GM18508 (cell line): ENCODE measurements at regions not wholly inside any gene's neighbourhood (a gene's known extent, or its start where the extent isn't known, plus 50 kb on each side); places are given as distances from the start of the nearest gene placed in this dataset.
A peak's percentile ranks its signal among the peaks of the same experiment; 100 is the strongest.
"Not testable (repeated sequence)": the region's sequence is repeated elsewhere in the genome, so short reads cannot be mapped to it uniquely, and the experiment has no call there.

Experiments used
- ATAC-seq: cut with Tn5 transposase; IDR thresholded peaks from one replicate; pipeline ENCODE4 v1.9.1; 2021; ENCODE audit warnings: moderate number of reproducible peaks; ENCODE audit not compliant: insufficient read depth, unreplicated experiment

DNA sequence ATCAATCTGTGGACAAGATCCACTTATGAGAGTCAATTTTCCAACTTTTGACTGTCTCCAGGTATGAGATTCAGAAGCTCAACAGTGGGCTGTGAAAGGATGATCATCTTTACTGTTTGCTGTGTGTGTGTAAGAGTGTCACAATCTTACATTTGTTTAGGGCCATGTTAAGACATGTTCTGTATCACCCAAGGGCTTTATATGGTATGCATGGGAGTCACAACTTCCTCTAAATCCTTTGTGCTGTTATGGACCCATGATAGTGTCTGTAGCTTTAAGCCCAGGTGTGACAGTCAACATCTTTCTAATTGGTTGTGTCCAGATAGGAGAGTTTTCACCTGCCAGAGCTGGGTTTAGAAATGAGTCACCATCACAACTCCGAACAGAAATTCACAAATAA is 70.2 kb downstream of the ZNF726 start:
- ATAC-seq, result not testable (repeated sequence)

GRCh38 chr19:23986623-23987022 is 71.9 kb downstream of the ZNF726 start:
- ATAC-seq, result no peak

DNA sequence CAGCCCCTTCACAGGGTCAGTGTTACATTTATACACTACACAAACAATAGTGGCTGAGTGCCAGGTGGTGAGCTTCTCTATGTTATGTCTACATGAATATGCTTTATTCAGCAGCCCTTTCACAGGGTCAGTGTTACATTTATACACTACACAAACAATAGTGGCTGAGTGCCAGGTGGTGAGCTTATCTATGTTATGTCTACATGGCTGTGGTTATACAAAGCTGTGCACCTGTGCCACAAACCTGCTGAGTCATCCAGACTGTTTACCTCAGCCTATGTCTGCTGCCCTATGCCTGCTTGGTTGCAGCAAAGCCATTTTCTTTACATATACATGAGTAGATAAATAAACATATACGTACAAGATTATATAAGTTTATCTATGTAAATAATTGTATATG is 76.5 kb downstream of the ZNF726 start:
- no peak for ATAC-seq

GRCh38 chr19:23992348-23992747 is 77.7 kb downstream of the ZNF726 start:
- ATAC-seq, result no peak

GRCh38 chr19:23993440-23993839 is 78.8 kb downstream of the ZNF726 start:
- no peak for ATAC-seq

- ATAC-seq, result no peak
Measured at GRCh38 chr19:23996549-23996948, 81.9 kb downstream of the ZNF726 start.

DNA sequence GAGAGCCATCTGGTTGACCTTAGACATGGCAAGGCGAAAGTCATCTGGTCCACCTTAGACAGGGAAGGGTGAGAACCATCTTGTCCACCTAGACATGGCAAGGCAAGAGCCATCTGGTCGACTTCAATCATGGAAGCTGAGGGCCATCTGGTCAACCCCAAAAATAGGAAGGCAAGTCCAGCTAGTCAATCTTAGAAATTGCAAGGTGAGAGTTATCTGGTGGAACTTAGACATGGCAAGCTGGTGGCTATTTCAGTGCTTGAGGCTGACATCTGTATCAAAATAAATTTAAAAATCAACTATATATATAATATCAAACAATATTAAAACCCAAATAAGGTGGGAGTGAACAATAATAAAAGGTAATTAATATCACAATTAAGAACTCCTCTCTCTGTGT is 83.9 kb downstream of the ZNF726 start:
- no peak for ATAC-seq

DNA sequence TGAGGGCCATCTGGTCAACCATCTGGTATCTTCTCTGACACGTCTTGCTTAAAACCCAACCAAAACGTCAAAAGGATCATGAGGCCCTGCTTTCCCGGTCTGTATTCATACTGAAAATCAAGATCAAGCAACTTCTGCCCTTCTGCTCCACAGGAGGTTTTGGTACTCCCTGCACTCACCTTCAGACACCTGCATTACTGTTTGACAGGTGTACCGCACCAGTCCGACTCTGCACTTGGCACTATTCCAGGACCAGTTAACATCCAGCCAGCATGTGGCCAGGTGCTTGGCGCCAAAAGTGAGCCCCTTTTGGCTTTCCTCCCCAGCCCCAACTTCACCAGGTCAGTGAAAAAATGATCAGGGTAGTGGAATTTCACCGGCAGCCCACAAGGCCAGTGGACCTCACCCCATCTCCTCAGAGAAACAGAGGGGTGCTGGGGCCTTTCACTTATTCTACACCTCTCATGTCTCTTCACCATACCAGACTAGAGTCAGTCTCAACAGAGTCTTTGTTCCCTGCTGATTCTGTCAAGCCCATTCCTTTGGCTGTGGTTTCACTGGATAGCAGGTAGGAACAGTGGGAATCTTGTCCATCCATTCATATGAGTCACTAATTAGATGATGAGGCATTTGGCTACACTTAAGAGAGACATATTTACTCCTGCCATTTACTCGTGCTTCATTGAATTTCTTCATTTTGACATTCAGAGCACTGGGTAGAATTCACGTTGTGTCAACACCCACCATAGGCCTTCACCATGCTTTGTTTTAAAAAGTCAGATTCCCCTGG is 85.3 kb downstream of the ZNF726 start:
- ATAC-seq, result no peak

DNA sequence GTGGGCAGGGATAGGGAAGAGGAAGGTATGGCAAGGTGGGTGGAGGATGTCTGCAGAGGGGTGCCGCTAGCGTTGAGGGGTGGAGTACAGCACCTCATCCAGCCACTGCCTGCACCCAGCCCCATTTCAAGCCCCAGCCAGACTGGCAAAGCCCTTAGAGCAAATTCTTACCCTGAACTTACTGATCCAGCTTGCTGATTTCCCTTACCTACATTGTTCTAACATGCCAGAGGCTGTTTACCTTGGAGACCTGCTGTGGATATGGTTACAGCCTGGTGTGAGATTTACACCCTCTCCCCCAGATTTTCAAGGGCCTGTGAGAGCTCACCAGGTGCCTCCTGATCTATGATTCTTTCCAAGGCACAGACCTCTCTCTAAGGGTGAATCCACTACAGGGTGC is 86.0 kb downstream of the ZNF726 start:
- no peak for ATAC-seq

DNA sequence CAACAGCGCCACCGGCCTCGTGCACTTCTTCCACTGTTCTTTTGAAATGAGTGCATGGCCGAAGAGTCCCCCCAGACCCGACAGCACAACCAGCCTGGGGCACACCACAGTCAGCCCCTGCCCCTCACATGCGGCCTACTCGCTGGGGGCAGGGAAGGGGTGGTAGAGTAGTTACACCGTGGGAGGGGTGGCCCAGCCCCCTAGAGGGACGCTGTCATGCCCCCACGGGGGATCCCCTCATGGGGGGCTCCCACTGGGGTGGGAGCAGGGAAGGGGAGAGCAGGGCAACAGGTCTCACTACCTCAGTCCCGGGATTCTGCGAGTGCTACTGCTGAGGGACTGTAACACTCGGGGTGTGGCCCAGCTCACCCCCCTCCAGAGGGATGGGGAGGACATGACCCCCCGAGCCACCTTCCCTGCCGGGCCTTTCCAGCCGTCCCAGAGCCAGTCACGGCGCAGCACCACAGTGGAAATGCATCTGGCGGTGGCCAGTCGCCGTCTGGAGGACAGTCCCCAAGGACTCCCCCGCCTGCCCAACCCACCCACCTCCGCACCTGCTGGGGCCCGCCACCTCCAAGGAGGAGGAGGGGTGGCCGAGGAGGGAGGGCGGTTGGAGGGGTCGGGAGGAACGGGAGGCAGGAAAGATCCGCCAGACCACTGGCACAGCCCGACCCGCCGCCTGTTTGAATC is 84.6 kb upstream of the ZNF254 start:
- no peak for ATAC-seq

- ATAC-seq, result no peak
Measured at GRCh38 chr19:24003537-24003936, 83.5 kb upstream of the ZNF254 start.

- ATAC-seq, result no peak
Measured at GRCh38 chr19:24004166-24004565, 82.8 kb upstream of the ZNF254 start.

DNA sequence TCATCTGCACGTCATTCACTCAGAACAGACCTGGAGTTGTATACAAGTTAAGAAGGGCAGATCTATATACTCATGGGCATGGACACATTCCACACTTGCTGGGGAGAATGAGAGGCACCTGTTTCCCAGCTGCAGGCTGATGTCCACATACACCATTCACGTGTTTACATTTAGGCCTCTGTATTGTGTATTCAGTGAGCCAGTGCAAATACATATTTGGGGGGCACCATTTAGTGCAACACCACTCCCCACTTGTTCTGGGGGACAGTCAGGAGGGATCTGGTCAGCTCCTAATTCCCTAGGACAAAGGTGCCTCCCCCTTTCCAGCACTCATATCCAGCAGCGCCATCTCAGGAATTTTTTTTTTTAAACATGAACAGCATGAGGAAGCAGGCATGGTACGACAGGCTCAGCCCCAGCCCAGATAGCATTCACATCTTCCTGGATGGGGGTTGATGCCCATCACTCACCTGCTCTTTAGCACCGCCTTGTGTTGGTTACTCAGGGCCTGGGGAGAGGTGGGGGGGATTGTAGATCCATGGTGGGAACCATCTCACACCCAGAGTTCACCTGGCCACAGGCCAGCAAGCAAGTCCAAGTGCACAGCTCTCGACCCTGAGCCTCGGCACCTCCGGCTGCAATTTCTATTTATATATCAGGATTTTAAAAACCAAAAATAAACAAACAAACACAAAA is 56.9 kb upstream of the ZNF254 start:
- no peak for ATAC-seq

DNA sequence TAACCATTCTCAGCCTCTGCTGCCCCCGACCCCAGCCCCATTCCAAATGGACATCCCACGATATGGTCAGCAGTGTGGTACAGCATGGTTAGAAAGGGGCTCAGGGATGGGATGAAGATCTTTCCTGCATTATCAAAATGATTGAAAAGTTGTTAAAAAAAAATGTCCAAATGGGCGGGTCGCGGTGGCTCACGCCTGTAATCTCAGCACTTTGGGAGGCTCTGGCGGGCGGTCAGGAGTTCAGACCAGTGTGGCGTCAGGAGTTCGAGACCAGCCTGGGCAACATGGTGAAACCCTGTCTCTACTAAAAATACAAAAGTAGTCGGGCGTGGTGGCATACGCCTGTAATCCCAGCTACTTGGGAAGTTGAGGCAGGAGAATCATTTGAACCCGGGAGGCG is 54.3 kb upstream of the ZNF254 start:
- ATAC-seq, result no peak

DNA sequence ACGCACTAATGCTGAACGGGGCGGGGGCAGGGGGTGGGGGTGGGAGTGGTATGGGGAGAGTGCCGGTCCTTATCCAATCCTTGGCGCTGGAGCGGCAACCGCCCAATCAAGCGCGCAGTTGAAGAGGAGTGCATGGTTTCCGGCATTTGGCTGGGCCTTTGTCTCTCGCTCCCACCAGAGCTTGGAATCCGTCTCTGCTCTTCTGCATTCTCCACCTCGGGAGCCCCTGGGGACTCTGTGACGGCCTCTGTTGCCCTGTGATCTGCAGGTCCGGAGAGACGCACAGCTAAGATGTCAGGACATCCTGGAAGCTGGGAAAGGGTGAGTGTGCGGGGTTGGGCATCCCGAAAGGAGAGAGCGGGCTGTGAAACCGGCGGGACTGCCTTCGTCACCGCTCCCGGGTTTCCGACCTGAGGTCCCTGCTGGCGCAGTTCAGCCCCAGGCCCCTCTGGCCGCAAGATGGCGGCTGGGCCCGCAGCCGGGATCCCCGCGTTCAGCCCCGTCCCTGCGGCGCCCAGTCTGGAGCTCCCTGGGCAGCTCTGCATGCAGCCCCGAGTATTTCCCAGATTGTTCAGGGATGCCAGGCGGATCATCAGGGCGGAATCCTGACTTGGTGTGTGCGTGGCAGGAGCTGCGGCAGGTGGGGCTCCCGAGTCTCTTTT is 53.6 kb upstream of the ZNF254 start:
- ATAC-seq, result peak; percentile 90

- ATAC-seq, result no peak
Measured at GRCh38 chr19:24033963-24034342, 53.0 kb upstream of the ZNF254 start.

DNA sequence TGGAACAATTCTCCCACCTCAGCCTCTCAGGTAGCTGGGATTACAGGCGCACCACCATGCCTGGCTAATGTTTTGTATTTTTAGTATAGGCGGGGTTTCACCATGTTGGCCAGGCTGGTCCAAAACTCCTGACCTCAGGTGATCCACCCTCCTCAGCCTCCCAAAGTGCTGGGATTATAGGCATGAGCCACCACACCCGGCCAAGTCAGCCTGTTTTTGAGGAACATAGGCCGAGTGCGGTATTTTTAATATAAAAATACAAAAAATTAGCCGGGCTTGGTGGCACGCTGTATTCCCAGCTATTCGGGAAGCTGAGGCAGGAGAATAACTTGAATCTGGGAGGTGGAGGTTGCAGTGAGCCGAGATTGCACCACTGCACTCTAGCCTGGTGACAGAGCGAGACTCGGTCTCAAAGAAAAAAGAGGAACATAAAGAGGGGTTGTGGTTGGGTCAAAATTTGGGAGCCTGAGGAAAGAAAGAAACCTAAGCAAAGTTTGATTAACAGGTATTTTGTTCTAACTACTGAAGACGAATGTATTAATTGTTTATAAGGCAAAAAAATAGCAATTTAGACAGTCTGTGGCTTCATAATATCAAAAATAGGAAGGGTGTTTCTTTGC is 51.6 kb upstream of the ZNF254 start:
- ATAC-seq, result not testable (repeated sequence)
